HFF-Myc (cell line): ENCODE measurements at regions not wholly inside any gene's neighbourhood (a gene's known extent, or its start where the extent isn't known, plus 50 kb on each side); places are given as distances from the start of the nearest gene placed in this dataset.

Experiments
- DNase-seq: peaks from one replicate; pipeline ENCODE4 v3.0.0-alpha.2; 2011; ENCODE audit warnings: low read depth; ENCODE audit errors: extremely low read depth
- H3K4me3 ChIP-seq: replicated peaks from 2 replicates; pipeline ENCODE4 v1.5.1; 2011; ENCODE audit warnings: low read depth, mild to moderate bottlenecking, control low read depth, low read length
- CTCF ChIP-seq: IDR thresholded peaks from 2 replicates; pipeline ENCODE4 v1.5.1; 2012; ENCODE audit warnings: mild to moderate bottlenecking, low read depth, low read length, control low read depth; ENCODE audit errors: missing control alignments

- H3K4me3 ChIP-seq, result no peak overlapping the region
- no peak for TF ChIP-seq CTCF
- DNase-seq, result no peak
These were observed 470.5 kb upstream of the ID2 start for GRCh38 chr2:8211384-8211783.

- no peak for DNase-seq
- no peak for TF ChIP-seq CTCF
- no peak overlapping the region for H3K4me3 ChIP-seq
These were observed 469.6 kb upstream of the ID2 start for GRCh38 chr2:8212239-8212638.

- DNase-seq, result no peak
- no peak for TF ChIP-seq CTCF
- H3K4me3 ChIP-seq, result no peak overlapping the region
These were observed 467.7 kb upstream of the ID2 start for GRCh38 chr2:8214036-8214615.

- DNase-seq, result no peak
- no peak for TF ChIP-seq CTCF
- H3K4me3 ChIP-seq, result no peak overlapping the region
These were observed 466.5 kb upstream of the ID2 start for GRCh38 chr2:8215159-8215863.

GRCh38 chr2:8215982-8216381 is 465.9 kb upstream of the ID2 start:
- TF ChIP-seq CTCF, result no peak
- H3K4me3 ChIP-seq, result no peak overlapping the region
- no peak for DNase-seq

- no peak for TF ChIP-seq CTCF
These were observed 465.5 kb upstream of the ID2 start for GRCh38 chr2:8216397-8216796.

More at GRCh38 chr2:8216397-8216796, 465.5 kb upstream of the ID2 start:
- DNase-seq, result no peak
- no peak overlapping the region for H3K4me3 ChIP-seq
